ENCODE measurements at regions not wholly inside any gene's neighbourhood (a gene's known extent, or its start where the extent isn't known, plus 50 kb on each side); places are given as distances from the start of the nearest gene placed in this dataset.

- TF ChIP-seq CTCF (IDR thresholded peaks at IDR 0.05; ENCODE audit: low read depth, low read length) (no peak), EZH2phosphoT487 (IDR thresholded peaks at IDR 0.05; ENCODE audit: low read depth) (no peak)
Observed at GRCh38 chr10:35961501-35961900, 319.4 kb upstream of the FZD8 start.

Measured in OCI-LY3 (cell line).